GM19468 (cell line): ENCODE measurements at regions not wholly inside any gene's neighbourhood (a gene's known extent, or its start where the extent isn't known, plus 50 kb on each side); places are given as distances from the start of the nearest gene placed in this dataset.
"Not testable (repeated sequence)": the region's sequence is repeated elsewhere in the genome, so short reads cannot be mapped to it uniquely, and the experiment has no call there.

Experiments
- ATAC-seq: cut with Tn5 transposase; IDR thresholded peaks from one replicate; pipeline ENCODE4 v1.9.1; 2021; ENCODE audit warnings: mild to moderate bottlenecking, moderate library complexity, moderate number of reproducible peaks; ENCODE audit not compliant: unreplicated experiment; ENCODE audit errors: extremely low read depth

GRCh38 chr3:70658513-70659310, 346.3 kb upstream of the MDFIC2 start:
- ATAC-seq, result no peak

GRCh38 chr3:70657454-70657853, 345.0 kb upstream of the MDFIC2 start:
- ATAC-seq, result no peak

DNA sequence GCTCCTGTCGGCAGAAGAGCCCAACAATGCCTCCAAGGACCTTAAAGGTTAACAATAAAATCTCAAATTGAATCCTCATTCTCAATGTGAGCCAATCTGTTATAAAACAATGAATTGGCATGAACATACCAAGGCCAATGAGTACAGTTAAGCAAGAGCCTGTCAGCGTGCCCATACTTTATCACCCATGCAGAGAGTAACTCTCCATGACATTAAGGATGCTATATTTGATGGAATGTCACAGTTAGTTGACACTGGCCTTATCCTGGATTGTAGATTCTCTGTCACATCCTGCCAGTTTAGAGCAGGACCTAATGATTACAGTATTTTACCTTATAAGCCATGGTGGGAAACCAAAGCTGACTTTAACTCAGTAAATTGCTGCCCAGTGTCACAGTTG, 335.4 kb upstream of the MDFIC2 start:
- no peak for ATAC-seq

DNA sequence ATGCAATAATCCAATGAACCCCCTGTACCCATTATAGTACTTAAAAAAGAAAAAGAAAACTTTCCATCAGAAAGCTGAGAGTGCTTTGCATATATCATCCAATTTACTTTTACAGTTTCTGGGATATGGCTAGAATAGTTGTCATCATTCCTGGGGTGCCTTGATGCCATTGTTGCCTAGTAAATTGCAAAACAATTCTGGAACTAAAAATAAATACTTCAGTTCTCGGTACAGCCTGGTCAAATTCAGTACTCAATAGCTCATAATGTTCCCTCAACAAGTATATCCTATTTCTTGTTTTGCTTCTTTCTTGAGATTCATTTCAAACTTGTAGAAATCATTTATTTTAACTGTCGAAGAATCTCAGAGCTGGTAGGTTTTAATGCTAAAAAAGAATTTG, 334.7 kb upstream of the MDFIC2 start:
- ATAC-seq, result no peak

DNA sequence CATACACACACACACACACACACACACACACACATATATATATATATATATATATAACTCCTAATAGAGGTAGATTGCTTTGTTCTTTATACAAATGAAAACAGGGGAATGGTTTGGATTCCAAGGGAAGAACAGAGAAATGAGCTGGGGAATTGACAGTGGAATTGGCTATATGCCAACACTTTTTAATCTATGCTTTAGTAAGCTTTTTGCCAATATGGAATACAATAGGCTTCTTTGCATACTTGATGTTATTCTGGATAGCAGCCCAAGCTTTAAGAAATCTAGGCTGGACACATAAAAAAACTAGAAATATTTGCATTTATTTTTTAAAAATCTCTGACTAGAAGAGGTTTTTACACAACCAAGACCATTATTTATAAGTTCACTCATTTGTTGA, 334.2 kb upstream of the MDFIC2 start:
- ATAC-seq, result no peak

DNA sequence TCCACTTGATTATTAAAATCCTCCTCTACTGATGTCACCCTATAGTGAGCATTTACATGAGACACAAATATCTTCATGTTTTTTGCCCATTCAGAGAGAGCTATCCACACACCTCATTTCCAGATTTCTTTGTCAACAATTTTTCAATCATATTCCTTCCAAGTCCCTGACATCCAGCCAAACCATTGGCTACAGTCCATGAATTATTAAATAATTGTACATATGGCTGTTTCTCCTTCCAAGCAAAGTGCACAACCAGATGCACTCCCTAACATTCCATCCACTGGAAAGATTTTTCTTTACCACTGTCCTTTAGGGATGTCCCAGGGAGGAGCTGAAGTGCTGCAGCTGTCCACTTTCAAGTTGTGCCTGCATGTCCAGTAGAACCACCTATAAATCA, 328.0 kb upstream of the MDFIC2 start:
- no peak for ATAC-seq

DNA sequence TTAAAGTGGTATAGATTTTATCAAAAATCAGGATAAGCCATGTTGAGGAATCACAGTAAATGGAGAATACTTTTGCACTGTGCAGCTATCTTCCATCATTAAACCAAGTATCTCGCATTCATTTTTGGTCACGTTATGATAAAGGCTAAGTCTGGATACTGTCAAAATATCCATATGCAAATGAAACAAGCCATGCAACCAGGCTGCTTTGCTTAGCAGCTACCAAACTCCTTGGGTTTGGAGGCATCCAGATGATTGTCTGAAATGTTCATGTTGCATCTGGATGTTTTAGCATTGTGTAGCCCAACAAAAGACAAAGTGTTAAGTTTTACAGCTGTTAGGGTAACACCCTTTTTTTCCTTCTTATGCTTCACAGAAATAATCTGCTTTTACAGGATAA, 322.9 kb upstream of the MDFIC2 start:
- no peak for ATAC-seq

DNA sequence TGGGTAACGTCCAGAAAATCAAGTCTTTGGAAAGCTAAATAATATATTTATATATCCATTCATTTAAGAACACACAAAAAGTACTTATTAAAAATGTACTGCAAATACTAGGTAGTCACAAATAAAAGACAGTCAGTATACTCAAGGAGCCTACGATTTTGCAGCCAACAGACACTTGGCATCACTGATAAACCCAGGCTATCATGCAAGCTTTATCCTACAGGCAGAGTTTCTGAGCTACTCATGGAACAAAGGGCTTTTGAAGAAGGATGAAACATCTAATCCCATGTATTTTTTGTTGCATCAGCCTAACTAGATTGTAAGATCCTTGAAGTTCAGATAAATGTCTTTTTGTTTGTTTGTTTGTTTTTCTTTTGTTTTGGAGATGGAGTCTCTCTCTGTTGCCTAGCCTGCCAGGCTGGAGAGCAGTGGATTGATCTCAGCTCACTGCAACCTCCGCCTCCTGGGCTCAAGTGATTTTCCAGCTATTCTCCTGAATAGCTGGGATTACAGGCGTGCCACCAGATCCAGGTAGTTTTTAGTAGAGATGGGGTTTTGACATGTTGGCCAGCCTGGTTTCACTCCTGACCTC, 319.4 kb upstream of the MDFIC2 start:
- no peak for ATAC-seq

- ATAC-seq, result no peak
These were observed 309.0 kb upstream of the MDFIC2 start for GRCh38 chr3:70621451-70621850.

- ATAC-seq, result no peak
These were observed 308.5 kb upstream of the MDFIC2 start for GRCh38 chr3:70620956-70621355.

- ATAC-seq, result no peak
These were observed 307.9 kb upstream of the MDFIC2 start for GRCh38 chr3:70620367-70620766.

DNA sequence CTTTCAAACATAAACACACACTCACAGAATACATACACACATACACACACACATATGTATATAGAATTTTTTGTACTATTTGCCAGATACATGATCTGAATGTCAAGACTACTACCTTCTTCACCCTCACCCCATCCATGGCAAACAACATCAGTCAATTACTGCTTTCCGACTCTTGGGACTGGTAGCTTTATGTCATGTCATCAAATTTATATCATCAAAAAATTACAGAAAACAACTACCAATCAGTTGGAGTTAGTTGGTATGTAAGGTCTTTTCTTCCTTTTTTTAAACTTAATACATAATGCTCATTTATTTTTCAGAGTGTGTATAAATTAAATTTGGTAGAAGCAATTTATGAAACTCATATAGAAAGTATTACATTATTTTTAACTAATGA, 305.7 kb upstream of the MDFIC2 start:
- ATAC-seq, result no peak

DNA sequence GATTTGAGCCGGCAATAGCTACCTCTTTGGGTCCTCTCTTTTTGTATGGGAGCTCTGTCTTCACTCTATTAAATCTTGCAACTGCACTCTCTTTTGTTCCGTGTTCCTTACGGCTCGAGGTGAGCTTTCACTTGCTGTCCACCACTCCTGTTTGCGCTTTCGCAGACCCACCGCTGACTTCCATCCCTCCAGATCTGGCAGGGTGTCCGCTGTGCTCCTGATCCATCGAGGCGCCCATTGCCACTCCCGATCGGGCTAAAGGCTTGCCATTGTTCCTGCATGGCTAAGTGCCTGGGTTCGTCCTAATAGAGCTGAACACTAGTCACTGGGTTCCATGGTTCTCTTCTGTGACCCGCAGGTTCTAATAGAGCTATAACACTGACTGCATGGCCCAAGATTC, 304.9 kb upstream of the MDFIC2 start:
- not testable (repeated sequence) for ATAC-seq

DNA sequence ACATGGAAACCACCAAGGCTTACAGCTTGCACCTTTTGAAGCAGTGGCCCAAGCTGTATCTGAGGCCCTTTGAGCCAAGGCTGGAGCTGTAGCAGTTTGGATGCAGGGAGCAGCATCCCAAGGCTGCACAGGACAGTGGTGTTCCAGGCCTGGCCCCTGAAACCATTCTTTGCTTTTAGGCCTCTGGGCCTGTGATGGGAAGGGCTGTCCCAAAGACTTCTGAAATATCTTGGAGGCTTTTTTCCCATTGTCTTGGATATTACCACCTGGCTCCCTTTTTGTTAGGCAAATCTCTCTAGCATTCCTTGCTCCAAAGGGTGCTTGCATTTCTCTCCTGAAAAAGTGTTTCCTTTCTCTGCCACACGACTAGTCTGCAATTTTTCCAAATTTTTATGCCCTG, 302.8 kb upstream of the MDFIC2 start:
- no peak for ATAC-seq

DNA sequence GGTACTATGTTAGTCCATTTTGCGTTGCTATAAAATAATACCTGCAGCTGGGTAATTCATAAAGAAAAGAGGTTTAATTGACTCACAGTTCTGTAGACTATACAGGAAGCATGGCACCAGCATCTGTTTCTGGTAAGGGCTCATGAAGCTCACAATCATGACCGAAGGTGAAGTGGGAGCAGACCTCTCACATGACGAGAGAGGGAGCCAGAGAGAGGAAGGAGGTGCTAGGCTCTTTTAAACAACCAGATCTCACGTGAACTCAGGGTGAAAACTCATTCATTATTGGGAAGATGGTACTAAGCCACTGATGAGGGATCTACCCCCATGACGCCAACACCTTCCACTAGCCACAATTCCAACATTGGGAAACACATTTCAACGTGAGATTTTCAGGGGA, 301.7 kb upstream of the MDFIC2 start:
- no peak for ATAC-seq

DNA sequence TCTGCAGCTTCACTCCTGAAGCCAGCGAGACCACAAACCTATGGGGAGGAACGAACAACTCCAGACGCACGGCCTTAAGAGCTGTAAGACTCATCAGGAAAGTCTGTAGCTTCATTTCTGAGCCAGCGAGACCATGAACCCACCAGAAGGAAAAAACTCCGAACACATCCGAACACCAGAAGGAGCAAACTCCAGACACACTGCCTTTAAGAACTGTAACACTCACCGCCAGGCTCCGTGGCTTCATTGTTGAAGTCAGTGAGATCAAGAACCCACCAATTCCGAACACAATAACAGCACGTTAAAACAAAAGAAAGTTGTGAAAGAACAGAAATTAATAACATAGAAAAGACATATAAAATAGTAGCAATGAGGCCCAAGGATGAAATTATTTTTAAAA, 300.5 kb upstream of the MDFIC2 start:
- ATAC-seq, result no peak

GRCh38 chr3:70611667-70612277, 299.3 kb upstream of the MDFIC2 start:
- ATAC-seq, result not testable (repeated sequence)

- no peak for ATAC-seq
These were observed 296.0 kb upstream of the MDFIC2 start for GRCh38 chr3:70608434-70608833.

DNA sequence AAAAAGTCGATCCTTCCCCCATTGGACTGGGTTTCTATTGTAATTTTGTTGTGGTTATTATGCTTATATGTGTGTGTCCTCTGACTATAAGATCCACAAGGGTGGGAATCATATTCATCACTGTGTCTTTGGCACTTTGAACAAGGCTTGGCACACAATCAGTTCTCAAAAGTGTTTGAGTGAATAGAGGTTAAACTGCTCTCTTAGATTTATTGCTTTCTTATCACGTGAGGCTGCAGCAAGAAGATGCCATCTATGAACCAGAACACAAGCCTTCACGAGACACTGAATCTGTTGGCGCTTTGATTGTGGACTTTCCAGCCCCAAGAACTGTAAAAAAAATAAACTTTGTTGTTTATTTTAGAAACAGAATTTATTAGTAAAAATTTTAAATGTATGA, 295.0 kb upstream of the MDFIC2 start:
- ATAC-seq, result no peak

- ATAC-seq, result no peak
These were observed 293.6 kb upstream of the MDFIC2 start for GRCh38 chr3:70606018-70606417.

DNA sequence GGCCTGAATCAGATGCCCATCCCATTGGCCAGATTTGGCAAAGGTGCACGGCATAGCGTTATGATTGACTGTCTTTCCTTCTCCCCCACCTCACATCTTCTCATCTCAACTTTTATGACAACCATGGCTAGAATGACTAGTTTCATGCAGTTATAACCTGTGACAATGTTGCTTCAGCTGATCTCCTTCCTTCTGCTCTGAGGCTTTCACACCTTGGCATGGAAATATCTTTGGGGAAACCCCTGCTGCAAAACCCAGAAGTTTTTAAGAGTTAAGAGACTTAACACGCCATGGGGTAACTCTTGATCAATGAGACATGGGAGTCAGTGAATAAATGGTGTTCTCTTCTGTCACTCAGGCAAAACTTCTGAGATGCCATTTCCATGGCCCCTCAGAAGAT, 290.7 kb upstream of the MDFIC2 start:
- ATAC-seq, result no peak

- ATAC-seq, result no peak
These were observed 284.9 kb upstream of the MDFIC2 start for GRCh38 chr3:70597312-70597711.
